SK-N-SH (cell line): ENCODE measurements at regions not wholly inside any gene's neighbourhood (a gene's known extent, or its start where the extent isn't known, plus 50 kb on each side); places are given as distances from the start of the nearest gene placed in this dataset.

Source experiments
- CTCF ChIA-PET: fragments of 300-600, 350-600 bp; formaldehyde crosslinking; extraction: SDS; loops from one replicate; lab custom pipeline; 2021; lab: Yijun Ruan, JAX
- POLR2A ChIA-PET: fragments of 350-600 bp; sonication (Branson Sonifier 250); formaldehyde crosslinking; extraction: SDS; loops from one replicate; lab custom pipeline; 2020; ENCODE audit warnings: antibody characterized with exemption, inconsistent platforms; lab: Yijun Ruan, JAX
- DNase-seq: peaks from one replicate; pipeline ENCODE4 v3.0.0; 2012
- H2AFZ ChIP-seq: fragments of 200-600 bp; sonication (generic); 2 replicates; pipeline ENCODE4 v1.8.1; 2016; ENCODE audit warnings: antibody characterized with exemption, mild to moderate bottlenecking, low read depth
- H3F3A ChIP-seq: fragments of 200-600 bp; sonication (generic); replicated peaks from 2 replicates; pipeline ENCODE3; 2016; ENCODE audit warnings: antibody characterized with exemption, mild to moderate bottlenecking; ENCODE audit not compliant: insufficient read depth
- H3K27ac ChIP-seq, 2 experiments: fragments of 200-500 bp in 1 of 2; fragments of 200-600 bp in 1 of 2; sonication (Bioruptor generic) in 1 of 2; sonication (generic), shearing (Covaris generic) in 1 of 2; 2 replicates each; pipeline versions ENCODE4 v1.5.1 to v1.6.1; 2014 to 2016; ENCODE audit warnings: low read depth in 2 of 2, inconsistent platforms in 1 of 2, low read length in 1 of 2, mild to moderate bottlenecking in 1 of 2, mixed read lengths in 1 of 2
- H3K27me3 ChIP-seq: fragments of 200-600 bp; sonication (generic), shearing (Covaris generic); 2 replicates; pipeline ENCODE4 v1.6.1; 2016; ENCODE audit warnings: mixed run types; ENCODE audit not compliant: insufficient read depth
- H3K36me3 ChIP-seq, 2 experiments: fragments of 200-500 bp in 1 of 2; fragments of 200-600 bp in 1 of 2; sonication (Bioruptor generic) in 1 of 2; sonication (generic) in 1 of 2; replicated peaks in 1 of 2; 2 replicates each; pipeline versions ENCODE3 to v1.5.1; 2014 to 2016; ENCODE audit warnings: low read length in 1 of 2, mild to moderate bottlenecking in 1 of 2; ENCODE audit not compliant: insufficient read depth in 2 of 2, control insufficient read depth in 1 of 2
- H3K4me1 ChIP-seq, 2 experiments: fragments of 200-500 bp in 1 of 2; fragments of 200-600 bp in 1 of 2; sonication (Bioruptor generic) in 1 of 2; sonication (generic), shearing (Covaris generic) in 1 of 2; 2 replicates each; pipeline versions ENCODE4 v1.5.1 to v1.6.1; 2014 to 2016; ENCODE audit warnings: low read depth in 1 of 2, low read length in 1 of 2, mixed run types in 1 of 2; ENCODE audit not compliant: insufficient read depth in 2 of 2, control insufficient read depth in 1 of 2
- H3K4me2 ChIP-seq: fragments of 200-600 bp; sonication (generic), shearing (Covaris generic); 2 replicates; pipeline ENCODE4 v1.6.1; 2017; ENCODE audit warnings: mixed run types
- H3K4me3 ChIP-seq, 2 experiments: fragments of 200-500 bp in 1 of 2; fragments of 200-600 bp in 1 of 2; sonication (Bioruptor generic) in 1 of 2; sonication (generic), shearing (Covaris generic) in 1 of 2; 2 replicates each; pipeline versions ENCODE4 v1.5.1 to v1.8.1; 2014 to 2016; ENCODE audit warnings: low read depth in 2 of 2, inconsistent platforms in 1 of 2, low read length in 1 of 2, mild to moderate bottlenecking in 1 of 2, mixed read lengths in 1 of 2, moderate library complexity in 1 of 2
- H3K79me2 ChIP-seq: fragments of 200-600 bp; sonication (generic); 2 replicates; pipeline ENCODE4 v1.8.1; 2017; ENCODE audit warnings: mild to moderate bottlenecking; ENCODE audit not compliant: insufficient read depth
- H3K9ac ChIP-seq: fragments of 200-600 bp; sonication (generic); 2 replicates; pipeline ENCODE4 v1.6.1; 2017; ENCODE audit warnings: mixed run types
- H3K9me2 ChIP-seq: fragments of 200-600 bp; sonication (generic); 2 replicates; pipeline ENCODE4 v1.6.1; 2017; ENCODE audit warnings: mixed run types
- H3K9me3 ChIP-seq: fragments of 200-600 bp; sonication (generic); 2 replicates; pipeline ENCODE4 v1.6.1; 2017; ENCODE audit warnings: mixed run types, mild to moderate bottlenecking, moderate library complexity
- H4K20me1 ChIP-seq: fragments of 200-600 bp; sonication (generic); 2 replicates; pipeline ENCODE4 v1.6.1; 2017; ENCODE audit warnings: mild to moderate bottlenecking, mixed run types; ENCODE audit not compliant: insufficient read depth
- CTCF ChIP-seq: fragments of 200-600 bp; sonication (generic); IDR thresholded peaks from 2 replicates; pipeline ENCODE4 v1.6.1; 2017; ENCODE audit warnings: antibody characterized with exemption, mild to moderate bottlenecking, moderate library complexity
- EZH2phosphoT487 ChIP-seq: fragments of 200-600 bp; sonication (generic); IDR thresholded peaks from 2 replicates; pipeline ENCODE4 v1.6.1; 2017; ENCODE audit warnings: low read depth, mixed run types, mild to moderate bottlenecking, antibody characterized with exemption, moderate library complexity, borderline replicate concordance
- FOXJ3 ChIP-seq: sonication (generic); formaldehyde crosslinking; IDR thresholded peaks from 2 replicates; pipeline ENCODE4 v1.5.1; 2020; ENCODE audit warnings: mild to moderate bottlenecking, missing genetic modification reagents
- FOXM1 ChIP-seq: IDR thresholded peaks from 2 replicates; pipeline ENCODE4 v1.4.0; 2012; ENCODE audit warnings: low read depth, mild to moderate bottlenecking
- GABPA ChIP-seq: IDR thresholded peaks from 2 replicates; pipeline ENCODE4 v1.4.0; 2012; ENCODE audit warnings: low read depth, mild to moderate bottlenecking
- IRF3 ChIP-seq: fragments of 150-350 bp; IDR thresholded peaks from 2 replicates; pipeline ENCODE4 v1.6.1; 2016; ENCODE audit warnings: mild to moderate bottlenecking, low read depth, low read length
- POLR2AphosphoS5 ChIP-seq: IDR thresholded peaks from 2 replicates; pipeline ENCODE4 v1.6.1; 2012; ENCODE audit warnings: low read depth, low read length
- RCOR1 ChIP-seq: fragments of 150-350 bp; IDR thresholded peaks from 2 replicates; pipeline ENCODE4 v1.6.1; 2017; ENCODE audit warnings: antibody characterized with exemption, low read length
- REST ChIP-seq: IDR thresholded peaks from 2 replicates; pipeline ENCODE4 v1.6.1; 2012; ENCODE audit warnings: mild to moderate bottlenecking, low read depth, low read length, moderate library complexity
- TEAD4 ChIP-seq: IDR thresholded peaks from 2 replicates; pipeline ENCODE4 v1.4.0; 2012; ENCODE audit warnings: mild to moderate bottlenecking, borderline replicate concordance; ENCODE audit not compliant: insufficient read depth
- YY1 ChIP-seq: IDR thresholded peaks from 2 replicates; pipeline ENCODE4 v1.4.0; 2012; ENCODE audit warnings: low read depth, mild to moderate bottlenecking
- WGBS: methylation state at CpG from one replicate; pipeline ENCODE4 v1.1.6; 2017; ENCODE audit warnings: low lambda C conversion rate; 5-methylcytosine and 5-hydroxymethylcytosine counted together
- TF ChIP-seq, protein P1 (sequence below): IDR thresholded peaks from 2 replicates; pipeline ENCODE4 v1.4.0; 2012; ENCODE audit warnings: low read depth, borderline replicate concordance
- TF ChIP-seq, protein P2 (sequence below): IDR thresholded peaks from 2 replicates; pipeline ENCODE4 v1.4.0; 2012; ENCODE audit warnings: low read depth, borderline replicate concordance

GRCh38 chr6:168138436-168138835 is 59.4 kb upstream of the FRMD1 start:
- Histone ChIP-seq H3F3A (no peaks in the 10 kb centered on the region), H3K4me3 (no peak overlapping the region), H3K9me2 (no peaks in the 10 kb centered on the region), H3K27me3 (no peaks in the 10 kb centered on the region), H3K79me2 (no peaks in the 10 kb centered on the region), H3K27ac (no peak overlapping the region), H3K36me3 (no peaks in the 10 kb centered on the region), H3K9me3 (no peaks in the 10 kb centered on the region), H3K4me2 (no peak overlapping the region), H3K4me1 (no peaks in the 10 kb centered on the region; a peak in 1 of 4 replicates), H2AFZ (no peak overlapping the region), H4K20me1 (no peaks in the 10 kb centered on the region), H3K9ac (no peak overlapping the region)
- ChIA-PET POLR2A (no interaction called here), CTCF (interaction anchor here (0.8 to 1.9 kb wide), 2 partner anchors 14 to 78 kb away, joined by 3 to 6 read pairs; no protein-coding TSS in a partner anchor)
- no peak for DNase-seq
- TF ChIP-seq REST = no peak
- TF ChIP-seq FOXJ3 (CRISPR knock-in tag) = no peak
- no peak for TF ChIP-seq RCOR1
- TF ChIP-seq CTCF = no peak
- TF ChIP-seq FOXM1 = no peak
- TF ChIP-seq, protein P1, sequence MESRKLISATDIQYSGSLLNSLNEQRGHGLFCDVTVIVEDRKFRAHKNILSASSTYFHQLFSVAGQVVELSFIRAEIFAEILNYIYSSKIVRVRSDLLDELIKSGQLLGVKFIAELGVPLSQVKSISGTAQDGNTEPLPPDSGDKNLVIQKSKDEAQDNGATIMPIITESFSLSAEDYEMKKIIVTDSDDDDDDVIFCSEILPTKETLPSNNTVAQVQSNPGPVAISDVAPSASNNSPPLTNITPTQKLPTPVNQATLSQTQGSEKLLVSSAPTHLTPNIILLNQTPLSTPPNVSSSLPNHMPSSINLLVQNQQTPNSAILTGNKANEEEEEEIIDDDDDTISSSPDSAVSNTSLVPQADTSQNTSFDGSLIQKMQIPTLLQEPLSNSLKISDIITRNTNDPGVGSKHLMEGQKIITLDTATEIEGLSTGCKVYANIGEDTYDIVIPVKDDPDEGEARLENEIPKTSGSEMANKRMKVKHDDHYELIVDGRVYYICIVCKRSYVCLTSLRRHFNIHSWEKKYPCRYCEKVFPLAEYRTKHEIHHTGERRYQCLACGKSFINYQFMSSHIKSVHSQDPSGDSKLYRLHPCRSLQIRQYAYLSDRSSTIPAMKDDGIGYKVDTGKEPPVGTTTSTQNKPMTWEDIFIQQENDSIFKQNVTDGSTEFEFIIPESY = no peak
- no peak for TF ChIP-seq YY1
- TF ChIP-seq, protein P2, sequence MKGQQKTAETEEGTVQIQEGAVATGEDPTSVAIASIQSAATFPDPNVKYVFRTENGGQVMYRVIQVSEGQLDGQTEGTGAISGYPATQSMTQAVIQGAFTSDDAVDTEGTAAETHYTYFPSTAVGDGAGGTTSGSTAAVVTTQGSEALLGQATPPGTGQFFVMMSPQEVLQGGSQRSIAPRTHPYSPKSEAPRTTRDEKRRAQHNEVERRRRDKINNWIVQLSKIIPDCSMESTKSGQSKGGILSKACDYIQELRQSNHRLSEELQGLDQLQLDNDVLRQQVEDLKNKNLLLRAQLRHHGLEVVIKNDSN = no peak
- TF ChIP-seq GABPA = no peak
- no peak for TF ChIP-seq POLR2AphosphoS5
- TF ChIP-seq EZH2phosphoT487 = no peak
- TF ChIP-seq TEAD4 = no peak
- TF ChIP-seq IRF3 = no peak
- WGBS = 40% methylated on average over 6 of the region's 6 CpGs
